Loucy (cell line): ENCODE measurements at regions not wholly inside any gene's neighbourhood (a gene's known extent, or its start where the extent isn't known, plus 50 kb on each side); places are given as distances from the start of the nearest gene placed in this dataset.

Source experiments
- EZH2phosphoT487 ChIP-seq: fragments of 200-600 bp; IDR thresholded peaks from 2 replicates; pipeline ENCODE4 v1.6.1; 2018; ENCODE audit warnings: antibody characterized with exemption, mild to moderate bottlenecking, moderate library complexity, borderline replicate concordance
- TF ChIP-seq, protein P1 (sequence below): fragments of 200-600 bp; sonication (generic); conservative IDR thresholded peaks from 2 replicates; pipeline ENCODE4 v1.5.1; 2014; ENCODE audit warnings: mild to moderate bottlenecking, antibody characterized with exemption, low read length

DNA sequence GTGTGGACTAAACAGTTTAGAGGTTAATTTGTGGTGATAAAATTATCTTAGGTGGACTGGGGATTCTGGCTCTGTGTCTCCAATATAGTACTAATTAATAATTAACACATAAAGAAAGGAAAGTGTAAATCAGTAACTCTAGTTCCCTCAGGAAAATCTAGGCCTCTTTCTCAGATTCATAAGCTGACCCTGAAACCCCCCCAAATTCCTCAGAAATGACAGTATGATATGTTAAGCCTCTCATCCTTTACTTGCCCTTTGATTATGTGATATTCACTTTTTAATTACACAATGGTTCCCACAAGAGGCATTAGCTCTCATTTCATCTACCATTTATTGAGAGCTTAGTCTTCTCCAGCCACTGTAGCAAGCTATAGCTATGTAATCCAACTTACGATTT, 636.2 kb upstream of the SEMA6A start:
- TF ChIP-seq, protein P1, sequence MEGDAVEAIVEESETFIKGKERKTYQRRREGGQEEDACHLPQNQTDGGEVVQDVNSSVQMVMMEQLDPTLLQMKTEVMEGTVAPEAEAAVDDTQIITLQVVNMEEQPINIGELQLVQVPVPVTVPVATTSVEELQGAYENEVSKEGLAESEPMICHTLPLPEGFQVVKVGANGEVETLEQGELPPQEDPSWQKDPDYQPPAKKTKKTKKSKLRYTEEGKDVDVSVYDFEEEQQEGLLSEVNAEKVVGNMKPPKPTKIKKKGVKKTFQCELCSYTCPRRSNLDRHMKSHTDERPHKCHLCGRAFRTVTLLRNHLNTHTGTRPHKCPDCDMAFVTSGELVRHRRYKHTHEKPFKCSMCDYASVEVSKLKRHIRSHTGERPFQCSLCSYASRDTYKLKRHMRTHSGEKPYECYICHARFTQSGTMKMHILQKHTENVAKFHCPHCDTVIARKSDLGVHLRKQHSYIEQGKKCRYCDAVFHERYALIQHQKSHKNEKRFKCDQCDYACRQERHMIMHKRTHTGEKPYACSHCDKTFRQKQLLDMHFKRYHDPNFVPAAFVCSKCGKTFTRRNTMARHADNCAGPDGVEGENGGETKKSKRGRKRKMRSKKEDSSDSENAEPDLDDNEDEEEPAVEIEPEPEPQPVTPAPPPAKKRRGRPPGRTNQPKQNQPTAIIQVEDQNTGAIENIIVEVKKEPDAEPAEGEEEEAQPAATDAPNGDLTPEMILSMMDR, result no peak
- TF ChIP-seq EZH2phosphoT487, result no peak
